B cell (primary cell): ENCODE measurements at regions not wholly inside any gene's neighbourhood (a gene's known extent, or its start where the extent isn't known, plus 50 kb on each side); places are given as distances from the start of the nearest gene placed in this dataset.

Source experiments
- ATAC-seq: fragments of 200-7000 bp; cut with Tn5 transposase; one replicate; pipeline ENCODE4 v1.10.0; 2021; ENCODE audit warnings: low read depth, mild to moderate bottlenecking, moderate number of reproducible peaks, moderate library complexity
- CTCF ChIA-PET: fragments of 350-600 bp; sonication (Branson Sonifier 250); formaldehyde crosslinking; loops from one replicate; lab custom pipeline; 2021; ENCODE audit warnings: antibody characterized with exemption, inconsistent platforms; lab: Charles Lee
- POLR2A ChIA-PET: fragments of 350-600 bp; sonication (Branson Sonifier 250); formaldehyde crosslinking; loops from one replicate; lab custom pipeline; 2021; ENCODE audit warnings: antibody characterized with exemption; lab: Charles Lee
- DNase-seq: peaks from one replicate; pipeline ENCODE4 v3.0.0; 2013
- H2AFZ ChIP-seq: 2 replicates; pipeline ENCODE4 v1.6.1; 2012; ENCODE audit warnings: mild to moderate bottlenecking, low read depth, low read length; ENCODE audit not compliant: insufficient read depth, poor library complexity, severe bottlenecking
- H3K27ac ChIP-seq, 2 donors: 1 replicate in 1 of 2; 2 replicates in 1 of 2; pipeline ENCODE4 v1.5.1; 2012 to 2013; ENCODE audit warnings: low read length in 2 of 2, mild to moderate bottlenecking in 2 of 2, moderate library complexity in 1 of 2
- H3K27me3 ChIP-seq, 4 experiments: fragments of 200-600 bp in 1 of 4; sonication (generic) in 1 of 4; replicated peaks in 1 of 4; 1 replicate in 2 of 4; 2 replicates in 2 of 4; pipeline versions ENCODE4 v1.6.1 to v1.7.0; 2013 to 2016; ENCODE audit warnings: low read length in 3 of 4, mild to moderate bottlenecking in 2 of 4, mixed read lengths in 1 of 4, moderate library complexity in 1 of 4; ENCODE audit not compliant: insufficient read depth in 4 of 4, control insufficient read depth in 3 of 4; ENCODE audit errors: control extremely low read depth in 1 of 4
- H3K36me3 ChIP-seq, 2 experiments: replicated peaks in 1 of 2; 1 replicate in 1 of 2; 2 replicates in 1 of 2; pipeline versions ENCODE4 v1.6.1 to v1.7.1; 2013; ENCODE audit warnings: low read length in 1 of 2; ENCODE audit not compliant: insufficient read depth in 2 of 2, control insufficient read depth in 1 of 2; ENCODE audit errors: control extremely low read depth in 1 of 2, extremely low read depth in 1 of 2
- H3K4me1 ChIP-seq, 2 donors: fragments of 200-600 bp in 1 of 2; sonication (generic) in 1 of 2; 1 replicate in 1 of 2; 2 replicates in 1 of 2; pipeline versions ENCODE4 v1.5.1 to v1.6.1; 2013 to 2017; ENCODE audit warnings: low read length in 2 of 2; ENCODE audit not compliant: control insufficient read depth in 2 of 2, insufficient read depth in 2 of 2
- H3K4me2 ChIP-seq: replicated peaks from 2 replicates; pipeline ENCODE3; 2012; ENCODE audit warnings: mild to moderate bottlenecking, low read depth, low read length; ENCODE audit not compliant: poor library complexity, severe bottlenecking
- H3K4me3 ChIP-seq, 5 experiments: fragments of 200-600 bp in 1 of 5; sonication (generic) in 1 of 5; 1 replicate in 3 of 5; 2 replicates in 2 of 5; pipeline versions ENCODE4 v1.5.1 to v1.7.0; 2011 to 2016; ENCODE audit warnings: low read length in 4 of 5, mild to moderate bottlenecking in 4 of 5, low read depth in 2 of 5, control low read depth in 1 of 5, moderate library complexity in 1 of 5; ENCODE audit not compliant: insufficient read depth in 1 of 5; ENCODE audit errors: control extremely low read depth in 1 of 5, extremely low read depth in 1 of 5
- H3K79me2 ChIP-seq: fragments of 200-600 bp; sonication (generic); one replicate; pipeline ENCODE4 v1.6.0; 2016; ENCODE audit warnings: low read length; ENCODE audit not compliant: control insufficient read depth, insufficient read depth
- H3K9ac ChIP-seq: fragments of 200-600 bp; sonication (generic); 2 replicates; pipeline ENCODE4 v1.6.1; 2017; ENCODE audit warnings: mild to moderate bottlenecking, low read length, moderate library complexity
- H3K9me3 ChIP-seq, 3 donors: one replicate each; pipeline versions ENCODE4 v1.6.1 to v1.7.1; 2013; ENCODE audit warnings: low read length in 2 of 3; ENCODE audit not compliant: control insufficient read depth in 2 of 3, insufficient read depth in 1 of 3; ENCODE audit errors: control extremely low read depth in 1 of 3
- H4K20me1 ChIP-seq: 2 replicates; pipeline ENCODE4 v1.6.0; 2012; ENCODE audit warnings: mild to moderate bottlenecking, low read length; ENCODE audit not compliant: insufficient read depth, control insufficient read depth, poor library complexity, severe bottlenecking
- H3K27ac Mint-ChIP-seq: one replicate; pipeline ENCODE4 v1.8.0; 2021; ENCODE audit warnings: mixed read lengths
- H3K27me3 Mint-ChIP-seq: one replicate; pipeline ENCODE4 v1.8.0; 2021; ENCODE audit warnings: mixed read lengths
- H3K4me1 Mint-ChIP-seq: one replicate; pipeline ENCODE4 v1.8.0; 2021; ENCODE audit warnings: mixed read lengths
- H3K4me3 Mint-ChIP-seq: one replicate; pipeline ENCODE4 v1.8.0; 2021; ENCODE audit warnings: mixed read lengths
- H3K9me3 Mint-ChIP-seq: one replicate; pipeline ENCODE4 v1.8.0; 2022; ENCODE audit warnings: mixed read lengths; ENCODE audit not compliant: insufficient read depth
- CTCF ChIP-seq: fragments of 200-600 bp; IDR thresholded peaks from one replicate; pipeline ENCODE4 v1.8.0; 2022; ENCODE audit warnings: antibody characterized with exemption, mild to moderate bottlenecking
- EZH2 ChIP-seq: IDR thresholded peaks from 2 replicates; pipeline ENCODE4 v1.6.1; 2012; ENCODE audit warnings: borderline replicate concordance, low read depth, mild to moderate bottlenecking, moderate library complexity, low read length; ENCODE audit not compliant: insufficient read depth, poor library complexity, severe bottlenecking
- WGBS: methylation state at CpG from one replicate; pipeline ENCODE4 v1.1.5; 2013; ENCODE audit warnings: missing lambda C conversion rate; ENCODE audit not compliant: insufficient coverage; 5-methylcytosine and 5-hydroxymethylcytosine counted together
- intact Hi-C: fragments of 100-400 bp; cut with micrococcal nuclease; formaldehyde crosslinking; loops from one replicate; pipeline ENCODE4 v1.10.0; 2022

GRCh38 chr12:115507560-115507889, 770.0 kb downstream of the MED13L start:
- ChIA-PET POLR2A (no interaction called here), CTCF (no interaction called here)
- Histone ChIP-seq H3K79me2 (no peaks in the 10 kb centered on the region), H3K4me1 (peaks cover 14 to 17% of the 10 kb centered on the region in 2 donors), H4K20me1 (no peaks in the 10 kb centered on the region), H3K9me3 (peaks cover 0 to 8% (median 0%) of the 10 kb centered on the region in 3 donors), H3K9ac (no peak overlapping the region), H3K27ac (no peak overlapping the region), H3K36me3 (no peaks in the 10 kb centered on the region), H2AFZ (no peak overlapping the region), H3K4me2 (no peak overlapping the region), H3K4me3 (no peak overlapping the region), H3K27me3 (no peaks in the 10 kb centered on the region)
- Mint-ChIP-seq H3K27me3 (no peaks in the 10 kb centered on the region), H3K9me3 (no peaks in the 10 kb centered on the region), H3K27ac (no peak overlapping the region), H3K4me3 (no peak overlapping the region), H3K4me1 (peaks cover 18% of the 10 kb centered on the region)
- ATAC-seq (no peak), DNase-seq (no peak)
- WGBS, result 100% methylated on average over 1 of the region's 5 CpGs
- TF ChIP-seq EZH2 (no peak), CTCF (no peak)
- intact Hi-C loops, result no loop called here

DNA sequence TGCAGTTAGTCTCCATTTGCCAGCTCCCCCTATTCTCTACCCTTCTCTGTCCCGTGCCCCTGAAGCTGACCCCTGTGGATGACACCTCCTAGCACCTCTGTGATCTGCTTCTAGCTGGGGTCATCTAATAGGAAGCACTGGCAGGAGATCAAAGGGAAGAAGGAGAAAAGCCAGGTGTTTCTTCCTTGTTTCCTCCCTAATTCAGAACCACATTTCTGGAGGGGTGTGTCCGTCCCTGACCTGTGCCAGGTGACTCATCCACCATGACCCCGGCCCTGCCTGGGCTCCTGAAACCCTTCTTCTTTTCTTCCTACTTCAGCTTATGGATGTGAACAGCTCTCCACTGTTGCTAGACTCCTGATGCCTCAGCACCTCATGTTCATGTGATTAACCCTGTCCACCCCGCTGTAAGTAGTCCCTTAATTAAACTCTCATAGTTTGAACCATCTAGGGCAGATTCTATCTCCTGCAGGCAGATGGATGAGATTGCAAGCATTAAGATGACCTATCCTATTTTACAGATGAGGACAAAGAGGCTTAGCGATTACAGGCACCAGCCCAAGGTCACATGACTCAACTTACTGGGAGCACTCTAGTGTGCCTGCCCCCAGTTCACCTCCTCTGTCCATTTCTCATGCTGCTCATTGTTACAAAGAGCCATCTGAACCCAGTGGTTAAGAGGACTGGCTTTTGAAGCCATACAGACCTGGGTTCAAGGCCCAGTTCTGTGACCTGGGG, 770.5 kb downstream of the MED13L start:
- Histone ChIP-seq H3K9ac (no peak overlapping the region), H4K20me1 (no peaks in the 10 kb centered on the region), H3K79me2 (no peaks in the 10 kb centered on the region), H3K9me3 (peaks cover 0 to 11% (median 0%) of the 10 kb centered on the region in 3 donors), H2AFZ (no peak overlapping the region), H3K4me1 (peaks cover 14 to 17% of the 10 kb centered on the region in 2 donors), H3K27me3 (no peaks in the 10 kb centered on the region), H3K4me2 (no peak overlapping the region), H3K27ac (no peak overlapping the region), H3K36me3 (no peaks in the 10 kb centered on the region), H3K4me3 (no peak overlapping the region)
- H3K4me1 Mint-ChIP-seq, result peaks cover 18% of the 10 kb centered on the region
- H3K4me3 Mint-ChIP-seq, result no peak overlapping the region
- TF ChIP-seq EZH2 (no peak), CTCF (no peak)
- H3K9me3 Mint-ChIP-seq, result no peaks in the 10 kb centered on the region
- H3K27ac Mint-ChIP-seq, result no peak overlapping the region
- intact Hi-C loops, result no loop called here
- ChIA-PET POLR2A (no interaction called here), CTCF (no interaction called here)
- no peaks in the 10 kb centered on the region for H3K27me3 Mint-ChIP-seq
- WGBS, result 89% methylated on average over 4 of the region's 5 CpGs
- no peak for DNase-seq
- ATAC-seq, result no peak
